SK-MEL-5 (cell line): ENCODE measurements at regions not wholly inside any gene's neighbourhood (a gene's known extent, or its start where the extent isn't known, plus 50 kb on each side); places are given as distances from the start of the nearest gene placed in this dataset.
"Not testable (repeated sequence)": the region's sequence is repeated elsewhere in the genome, so short reads cannot be mapped to it uniquely, and the experiment has no call there.

Experiments used
- DNase-seq: peaks from one replicate; pipeline ENCODE4 v3.0.0-alpha.2; 2016; ENCODE audit warnings: low read depth, low spot score
- in situ Hi-C: cut with HindIII; loops from 2 replicates; pipeline ENCODE4 v1.10.0; 2016; ENCODE audit warnings: low sequenced_read_pairs, high pct_unique_total_duplicates, low pct_unique_long_range_greater_than_20kb

- in situ Hi-C loops, DNase-seq: not testable (repeated sequence)
Measured at GRCh38 chr2:123455234-123455633, 569.9 kb upstream of the CNTNAP5 start.

GRCh38 chr2:123456416-123456815 lies 568.7 kb upstream of the CNTNAP5 start:
- no peak for DNase-seq
- in situ Hi-C loops, result no loop called here

GRCh38 chr2:123463886-123464285 lies 561.2 kb upstream of the CNTNAP5 start:
- no peak for DNase-seq
- in situ Hi-C loops, result no loop called here

GRCh38 chr2:123468071-123468470 lies 557.0 kb upstream of the CNTNAP5 start:
- no peak for DNase-seq
- in situ Hi-C loops, result no loop called here

- in situ Hi-C loops, result no loop called here
- no peak for DNase-seq
Measured at GRCh38 chr2:123481406-123481805, 543.7 kb upstream of the CNTNAP5 start.

- no peak for DNase-seq
- in situ Hi-C loops, result no loop called here
Measured at GRCh38 chr2:123485056-123485455, 540.0 kb upstream of the CNTNAP5 start.

- no peak for DNase-seq
- in situ Hi-C loops, result no loop called here
Measured at GRCh38 chr2:123493687-123494086, 531.4 kb upstream of the CNTNAP5 start.

GRCh38 chr2:123495241-123495640 lies 529.8 kb upstream of the CNTNAP5 start:
- in situ Hi-C loops, result no loop called here
- DNase-seq, result no peak

- in situ Hi-C loops, result no loop called here
- DNase-seq, result no peak
Measured at GRCh38 chr2:123500346-123500745, 524.7 kb upstream of the CNTNAP5 start.

- in situ Hi-C loops, result no loop called here
- no peak for DNase-seq
Measured at GRCh38 chr2:123500988-123501387, 524.1 kb upstream of the CNTNAP5 start.

GRCh38 chr2:123502931-123503330 lies 522.2 kb upstream of the CNTNAP5 start:
- peak; percentile 37 for DNase-seq
- in situ Hi-C loops, result no loop called here

- no peak for DNase-seq
- in situ Hi-C loops, result no loop called here
Measured at GRCh38 chr2:123512547-123512946, 512.5 kb upstream of the CNTNAP5 start.

- in situ Hi-C loops, result no loop called here
- DNase-seq, result peak; percentile 2
Measured at GRCh38 chr2:123513351-123513750, 511.7 kb upstream of the CNTNAP5 start.

- peak; percentile 55 for DNase-seq
- in situ Hi-C loops, result no loop called here
Measured at GRCh38 chr2:123514613-123515207, 510.4 kb upstream of the CNTNAP5 start.

GRCh38 chr2:123518367-123518766 lies 506.7 kb upstream of the CNTNAP5 start:
- no peak for DNase-seq
- in situ Hi-C loops, result no loop called here

- peak; percentile 35 for DNase-seq
- in situ Hi-C loops, result no loop called here
Measured at GRCh38 chr2:123521854-123522253, 503.2 kb upstream of the CNTNAP5 start.

- DNase-seq, in situ Hi-C loops: not testable (repeated sequence)
Measured at GRCh38 chr2:123522498-123522897, 502.6 kb upstream of the CNTNAP5 start.

- in situ Hi-C loops, result no loop called here
- DNase-seq, result no peak
Measured at GRCh38 chr2:123528996-123529707, 495.9 kb upstream of the CNTNAP5 start.

GRCh38 chr2:123530004-123530403 lies 495.1 kb upstream of the CNTNAP5 start:
- in situ Hi-C loops, result no loop called here

More at GRCh38 chr2:123530004-123530403, 495.1 kb upstream of the CNTNAP5 start:
- peak; percentile 68 for DNase-seq
